Liver (tissue), 3 donors: ENCODE measurements at regions not wholly inside any gene's neighbourhood (a gene's known extent, or its start where the extent isn't known, plus 50 kb on each side); places are given as distances from the start of the nearest gene placed in this dataset.

Experiments
- EGR1 ChIP-seq, 2 donors: IDR thresholded peaks; 2 replicates each; pipeline ENCODE4 v1.6.1; 2016 to 2018; ENCODE audit warnings: antibody characterized with exemption in 2 of 2, low read depth in 2 of 2
- GABPA ChIP-seq, 2 donors: IDR thresholded peaks in 1 of 2; conservative IDR thresholded peaks in 1 of 2; 2 replicates each; pipeline ENCODE4 v1.6.1; 2016; ENCODE audit warnings: antibody characterized with exemption in 2 of 2, mild to moderate bottlenecking in 1 of 2, moderate library complexity in 1 of 2
- RAD21 ChIP-seq, 2 donors: IDR thresholded peaks; 2 replicates each; pipeline ENCODE4 v1.6.1; 2016; ENCODE audit warnings: antibody characterized with exemption in 2 of 2, mild to moderate bottlenecking in 2 of 2
- SP1 ChIP-seq: IDR thresholded peaks from 2 replicates; pipeline ENCODE4 v1.6.1; 2018; ENCODE audit warnings: antibody characterized with exemption, mild to moderate bottlenecking
- TAF1 ChIP-seq: conservative IDR thresholded peaks from 2 replicates; pipeline ENCODE4 v1.6.1; 2016; ENCODE audit warnings: antibody characterized with exemption, mild to moderate bottlenecking
- YY1 ChIP-seq: IDR thresholded peaks from 2 replicates; pipeline ENCODE4 v1.6.1; 2016; ENCODE audit warnings: antibody characterized with exemption, mild to moderate bottlenecking
- TF ChIP-seq, protein P1 (sequence below): fragments of 150-350 bp; IDR thresholded peaks from 2 replicates; pipeline ENCODE4 v1.5.1; 2017; ENCODE audit warnings: improper control_type of control experiment, low read depth, low read length; ENCODE audit not compliant: missing input control
- TF ChIP-seq, protein P2 (sequence below): IDR thresholded peaks from 2 replicates; pipeline ENCODE4 v1.6.1; 2016; ENCODE audit warnings: antibody characterized with exemption
- TF ChIP-seq, protein P3 (sequence below): IDR thresholded peaks from 2 replicates; pipeline ENCODE4 v1.6.1; 2016; ENCODE audit warnings: antibody characterized with exemption
- TF ChIP-seq, protein P4 (sequence below): IDR thresholded peaks from 2 replicates; pipeline ENCODE4 v1.6.1; 2016; ENCODE audit warnings: antibody characterized with exemption
- donor health status: healthy.
- donor health status: healthy.

DNA sequence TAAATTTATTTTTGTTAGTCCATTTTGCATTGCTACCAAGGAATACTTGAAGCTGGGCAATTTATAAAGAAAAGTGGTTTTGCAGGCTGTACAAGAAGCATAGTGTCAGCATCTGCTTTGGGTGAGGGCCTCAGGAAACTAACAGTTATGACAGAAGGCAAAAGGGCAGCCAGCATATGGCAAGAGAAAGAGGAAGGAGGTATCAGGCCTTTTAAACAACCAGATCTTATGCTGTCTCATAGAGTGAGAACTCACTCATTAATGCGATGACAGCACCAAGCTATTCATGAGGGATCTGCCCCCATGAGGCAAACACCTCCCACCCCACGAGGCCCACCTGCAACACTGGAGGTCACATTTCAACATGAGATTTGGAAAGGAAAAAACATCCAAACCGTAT, 898.4 kb downstream of the KCNT2 start:
- TF ChIP-seq EGR1 (IDR thresholded peaks at IDR 0.05; ENCODE audit: low read depth in 2 of 2) (no peak), RAD21 (IDR thresholded peaks at IDR 0.05) (no peak), SP1 (no peak), GABPA (IDR thresholded peaks at IDR 0.05 in 1 of 2, conservative IDR thresholded peaks at IDR 0.05 in 1 of 2) (no peak), TAF1 (no peak), YY1 (no peak)
- TF ChIP-seq, protein P1, sequence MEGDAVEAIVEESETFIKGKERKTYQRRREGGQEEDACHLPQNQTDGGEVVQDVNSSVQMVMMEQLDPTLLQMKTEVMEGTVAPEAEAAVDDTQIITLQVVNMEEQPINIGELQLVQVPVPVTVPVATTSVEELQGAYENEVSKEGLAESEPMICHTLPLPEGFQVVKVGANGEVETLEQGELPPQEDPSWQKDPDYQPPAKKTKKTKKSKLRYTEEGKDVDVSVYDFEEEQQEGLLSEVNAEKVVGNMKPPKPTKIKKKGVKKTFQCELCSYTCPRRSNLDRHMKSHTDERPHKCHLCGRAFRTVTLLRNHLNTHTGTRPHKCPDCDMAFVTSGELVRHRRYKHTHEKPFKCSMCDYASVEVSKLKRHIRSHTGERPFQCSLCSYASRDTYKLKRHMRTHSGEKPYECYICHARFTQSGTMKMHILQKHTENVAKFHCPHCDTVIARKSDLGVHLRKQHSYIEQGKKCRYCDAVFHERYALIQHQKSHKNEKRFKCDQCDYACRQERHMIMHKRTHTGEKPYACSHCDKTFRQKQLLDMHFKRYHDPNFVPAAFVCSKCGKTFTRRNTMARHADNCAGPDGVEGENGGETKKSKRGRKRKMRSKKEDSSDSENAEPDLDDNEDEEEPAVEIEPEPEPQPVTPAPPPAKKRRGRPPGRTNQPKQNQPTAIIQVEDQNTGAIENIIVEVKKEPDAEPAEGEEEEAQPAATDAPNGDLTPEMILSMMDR, result no peak
- TF ChIP-seq, protein P2, sequence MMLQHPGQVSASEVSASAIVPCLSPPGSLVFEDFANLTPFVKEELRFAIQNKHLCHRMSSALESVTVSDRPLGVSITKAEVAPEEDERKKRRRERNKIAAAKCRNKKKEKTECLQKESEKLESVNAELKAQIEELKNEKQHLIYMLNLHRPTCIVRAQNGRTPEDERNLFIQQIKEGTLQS, result no peak
- TF ChIP-seq, protein P3, sequence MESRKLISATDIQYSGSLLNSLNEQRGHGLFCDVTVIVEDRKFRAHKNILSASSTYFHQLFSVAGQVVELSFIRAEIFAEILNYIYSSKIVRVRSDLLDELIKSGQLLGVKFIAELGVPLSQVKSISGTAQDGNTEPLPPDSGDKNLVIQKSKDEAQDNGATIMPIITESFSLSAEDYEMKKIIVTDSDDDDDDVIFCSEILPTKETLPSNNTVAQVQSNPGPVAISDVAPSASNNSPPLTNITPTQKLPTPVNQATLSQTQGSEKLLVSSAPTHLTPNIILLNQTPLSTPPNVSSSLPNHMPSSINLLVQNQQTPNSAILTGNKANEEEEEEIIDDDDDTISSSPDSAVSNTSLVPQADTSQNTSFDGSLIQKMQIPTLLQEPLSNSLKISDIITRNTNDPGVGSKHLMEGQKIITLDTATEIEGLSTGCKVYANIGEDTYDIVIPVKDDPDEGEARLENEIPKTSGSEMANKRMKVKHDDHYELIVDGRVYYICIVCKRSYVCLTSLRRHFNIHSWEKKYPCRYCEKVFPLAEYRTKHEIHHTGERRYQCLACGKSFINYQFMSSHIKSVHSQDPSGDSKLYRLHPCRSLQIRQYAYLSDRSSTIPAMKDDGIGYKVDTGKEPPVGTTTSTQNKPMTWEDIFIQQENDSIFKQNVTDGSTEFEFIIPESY, result no peak
- TF ChIP-seq, protein P4, sequence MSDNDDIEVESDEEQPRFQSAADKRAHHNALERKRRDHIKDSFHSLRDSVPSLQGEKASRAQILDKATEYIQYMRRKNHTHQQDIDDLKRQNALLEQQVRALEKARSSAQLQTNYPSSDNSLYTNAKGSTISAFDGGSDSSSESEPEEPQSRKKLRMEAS, result no peak
